ENCODE measurements at regions not wholly inside any gene's neighbourhood (a gene's known extent, or its start where the extent isn't known, plus 50 kb on each side); places are given as distances from the start of the nearest gene placed in this dataset.
A peak's percentile ranks its signal among the peaks of the same experiment; 100 is the strongest.

DNA sequence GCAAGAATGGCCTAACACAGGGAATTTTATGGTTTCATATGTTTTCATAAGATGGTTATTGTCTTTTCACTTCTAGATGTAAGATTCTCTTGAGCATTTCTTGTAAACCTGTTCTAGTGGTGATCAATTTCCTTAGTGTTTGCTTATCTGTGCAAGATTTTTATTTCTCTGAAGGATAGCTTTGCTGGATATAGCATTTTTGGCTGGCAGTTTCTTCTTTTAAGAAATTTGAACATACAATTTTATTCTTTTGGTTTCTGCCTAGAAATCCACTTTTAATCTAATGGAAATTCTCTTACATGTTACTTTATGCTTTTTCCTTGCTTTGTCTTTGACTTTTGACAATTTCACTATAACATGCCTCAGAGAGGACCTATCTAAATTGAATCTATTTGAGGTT, 276.5 kb upstream of the SFRP2 start:
- Mint-ChIP-seq H3K27me3 (ENCODE audit: insufficient read depth) (no peaks in the 10 kb centered on the region), H3K9me3 (peaks cover 13% of the 10 kb centered on the region), H3K27ac (no peak overlapping the region), H3K4me3 (no peak overlapping the region), H3K36me3 (ENCODE audit: low read depth) (no peaks in the 10 kb centered on the region), H3K4me1 (no peaks in the 10 kb centered on the region)
- H3K9ac ChIP-seq (ENCODE audit: extremely low read depth, low read length, poor library complexity, severe bottlenecking), result no peak overlapping the region
- H3K4me1 ChIP-seq (ENCODE audit: control insufficient read depth, insufficient read depth, low read length), result no peaks in the 10 kb centered on the region
- peaks cover 8% of the 10 kb centered on the region for H3K9me3 ChIP-seq (ENCODE audit: control insufficient read depth, low read length)
- no peak for DNase-seq
- no peak overlapping the region for H3K4me3 ChIP-seq (ENCODE audit: low read length)
- no peaks in the 10 kb centered on the region for H3K27me3 ChIP-seq (ENCODE audit: control insufficient read depth, insufficient read depth, low read length, poor library complexity, severe bottlenecking)
- TF ChIP-seq, protein P1, sequence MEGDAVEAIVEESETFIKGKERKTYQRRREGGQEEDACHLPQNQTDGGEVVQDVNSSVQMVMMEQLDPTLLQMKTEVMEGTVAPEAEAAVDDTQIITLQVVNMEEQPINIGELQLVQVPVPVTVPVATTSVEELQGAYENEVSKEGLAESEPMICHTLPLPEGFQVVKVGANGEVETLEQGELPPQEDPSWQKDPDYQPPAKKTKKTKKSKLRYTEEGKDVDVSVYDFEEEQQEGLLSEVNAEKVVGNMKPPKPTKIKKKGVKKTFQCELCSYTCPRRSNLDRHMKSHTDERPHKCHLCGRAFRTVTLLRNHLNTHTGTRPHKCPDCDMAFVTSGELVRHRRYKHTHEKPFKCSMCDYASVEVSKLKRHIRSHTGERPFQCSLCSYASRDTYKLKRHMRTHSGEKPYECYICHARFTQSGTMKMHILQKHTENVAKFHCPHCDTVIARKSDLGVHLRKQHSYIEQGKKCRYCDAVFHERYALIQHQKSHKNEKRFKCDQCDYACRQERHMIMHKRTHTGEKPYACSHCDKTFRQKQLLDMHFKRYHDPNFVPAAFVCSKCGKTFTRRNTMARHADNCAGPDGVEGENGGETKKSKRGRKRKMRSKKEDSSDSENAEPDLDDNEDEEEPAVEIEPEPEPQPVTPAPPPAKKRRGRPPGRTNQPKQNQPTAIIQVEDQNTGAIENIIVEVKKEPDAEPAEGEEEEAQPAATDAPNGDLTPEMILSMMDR (conservative IDR thresholded peaks at IDR 0.05), result no peak
- H3K27ac ChIP-seq (ENCODE audit: low read depth, low read length), result no peak overlapping the region
- H3K36me3 ChIP-seq (ENCODE audit: control insufficient read depth, insufficient read depth, low read length), result no peaks in the 10 kb centered on the region

DNA sequence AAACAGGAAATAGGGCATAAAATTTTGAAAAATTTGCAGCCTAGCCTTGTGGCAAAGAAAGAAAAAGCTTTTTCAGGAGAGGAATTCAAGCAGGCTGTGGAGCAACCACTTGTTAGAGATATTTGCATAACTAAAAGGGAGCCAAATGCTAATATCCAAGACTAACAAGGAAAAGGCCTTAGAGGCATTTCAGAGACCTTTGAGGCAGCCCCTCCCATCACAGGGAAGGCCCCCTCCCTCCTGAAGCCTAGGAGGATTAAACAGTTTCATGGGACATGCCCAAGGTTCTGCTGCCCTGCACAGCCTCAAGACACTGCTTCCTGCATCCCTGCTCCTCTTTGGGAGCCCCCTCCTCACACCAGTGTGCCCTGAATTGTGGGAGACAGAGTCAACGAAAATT, 275.4 kb upstream of the SFRP2 start:
- no peak overlapping the region for H3K4me3 Mint-ChIP-seq
- 78% methylated on average over 1 of the region's 1 CpG; no CpG with 5 or more reads in 1 of the 2 experiments for WGBS, 2 experiments (ENCODE audit: insufficient coverage in 1 of 2, insufficient read length in 1 of 2)
- no peaks in the 10 kb centered on the region for H3K36me3 Mint-ChIP-seq (ENCODE audit: low read depth)
- no peaks in the 10 kb centered on the region for H3K27me3 Mint-ChIP-seq (ENCODE audit: insufficient read depth)
- TF ChIP-seq, protein P1 (conservative IDR thresholded peaks at IDR 0.05), result no peak
- Histone ChIP-seq H3K9me3 (ENCODE audit: control insufficient read depth, low read length) (peaks cover 8% of the 10 kb centered on the region), H3K9ac (ENCODE audit: extremely low read depth, low read length, poor library complexity, severe bottlenecking) (no peak overlapping the region), H3K4me1 (ENCODE audit: control insufficient read depth, insufficient read depth, low read length) (no peaks in the 10 kb centered on the region), H3K4me3 (ENCODE audit: low read length) (no peak overlapping the region), H3K36me3 (ENCODE audit: control insufficient read depth, insufficient read depth, low read length) (no peaks in the 10 kb centered on the region), H3K27me3 (ENCODE audit: control insufficient read depth, insufficient read depth, low read length, poor library complexity, severe bottlenecking) (no peaks in the 10 kb centered on the region), H3K27ac (ENCODE audit: low read depth, low read length) (no peak overlapping the region)
- no peak for DNase-seq
- H3K9me3 Mint-ChIP-seq, result peaks cover 13% of the 10 kb centered on the region
- no peaks in the 10 kb centered on the region for H3K4me1 Mint-ChIP-seq
- no peak overlapping the region for H3K27ac Mint-ChIP-seq

DNA sequence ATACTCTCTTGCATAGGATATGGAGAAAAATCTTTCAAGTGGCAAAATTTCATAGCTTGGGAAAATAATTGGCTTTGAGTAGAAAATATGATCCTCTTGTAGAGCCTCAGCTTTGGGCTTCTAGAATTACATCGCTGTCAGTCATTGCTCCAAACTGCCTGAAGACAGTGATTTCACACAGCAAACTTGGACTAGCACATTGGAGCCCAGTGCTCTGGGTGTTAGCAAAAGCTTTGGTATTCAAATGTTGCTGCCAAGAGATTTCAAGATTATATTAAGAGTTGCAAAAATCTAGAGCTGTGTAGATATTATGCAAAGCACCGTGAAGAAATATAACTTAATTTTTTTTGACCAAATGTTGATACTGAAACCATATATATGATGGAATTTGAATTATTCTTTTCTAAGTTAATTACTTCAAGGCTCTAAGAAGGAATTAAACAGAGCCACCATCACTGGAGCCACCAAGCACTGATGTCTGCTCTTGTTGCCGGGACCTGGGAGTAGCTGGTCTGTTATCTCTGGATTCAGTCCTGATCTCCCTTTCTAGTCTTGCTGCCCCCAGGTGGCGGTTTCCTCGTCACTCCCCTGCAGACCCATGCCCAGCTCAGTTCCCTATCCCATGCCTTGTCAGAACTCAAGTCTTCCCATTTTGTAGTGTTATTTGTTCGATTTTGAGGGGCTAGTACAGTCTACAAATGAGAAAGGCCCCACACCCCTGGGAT, 260.7 kb upstream of the SFRP2 start:
- Mint-ChIP-seq H3K4me1 (peaks cover 3% of the 10 kb centered on the region), H3K27ac (no peak overlapping the region)
- TF ChIP-seq, protein P1 (conservative IDR thresholded peaks at IDR 0.05), result peak; percentile 75

More for the DNA sequence above, 260.7 kb upstream of the SFRP2 start:
- Histone ChIP-seq H3K4me3 (ENCODE audit: low read length) (no peak overlapping the region), H3K4me1 (ENCODE audit: control insufficient read depth, insufficient read depth, low read length) (no peaks in the 10 kb centered on the region), H3K9ac (ENCODE audit: extremely low read depth, low read length, poor library complexity, severe bottlenecking) (no peak overlapping the region), H3K27me3 (ENCODE audit: control insufficient read depth, insufficient read depth, low read length, poor library complexity, severe bottlenecking) (no peaks in the 10 kb centered on the region), H3K27ac (ENCODE audit: low read depth, low read length) (no peak overlapping the region), H3K36me3 (ENCODE audit: control insufficient read depth, insufficient read depth, low read length) (no peaks in the 10 kb centered on the region), H3K9me3 (ENCODE audit: control insufficient read depth, low read length) (peaks cover 11% of the 10 kb centered on the region)
- 77 to 85% methylated on average over 5 to 6 of the region's 6 CpGs for WGBS, 2 experiments (ENCODE audit: insufficient coverage in 1 of 2, insufficient read length in 1 of 2)
- Mint-ChIP-seq H3K36me3 (ENCODE audit: low read depth) (peaks cover 5% of the 10 kb centered on the region), H3K27me3 (ENCODE audit: insufficient read depth) (no peaks in the 10 kb centered on the region), H3K4me3 (no peak overlapping the region), H3K9me3 (peaks cover 22% of the 10 kb centered on the region)
- DNase-seq, result peak; percentile 87
